OCI-LY7 (cell line): ENCODE measurements at regions not wholly inside any gene's neighbourhood (a gene's known extent, or its start where the extent isn't known, plus 50 kb on each side); places are given as distances from the start of the nearest gene placed in this dataset.
A peak's percentile ranks its signal among the peaks of the same experiment; 100 is the strongest.
"Not testable (repeated sequence)": the region's sequence is repeated elsewhere in the genome, so short reads cannot be mapped to it uniquely, and the experiment has no call there.

Experiments
- BruUV-seq: library from RNA; stranded (reverse); fragments of 400-500 nt; replicated peaks from 2 replicates; lab custom pipeline; 2021; lab: Mats Ljungman, UMichigan
- CTCF ChIA-PET: fragments of 300-600 bp; sonication (Branson Sonifier 250); formaldehyde crosslinking; loops from one replicate; lab custom pipeline; 2022; ENCODE audit warnings: antibody characterized with exemption; ENCODE audit not compliant: unreplicated experiment; lab: Charles Lee
- POLR2A ChIA-PET: fragments of 300-600 bp; sonication (Branson Sonifier 250); formaldehyde crosslinking; loops from one replicate; lab custom pipeline; 2022; ENCODE audit warnings: antibody characterized with exemption; lab: Charles Lee
- DNase-seq: peaks from one replicate; pipeline ENCODE4 v3.0.0-alpha.2; 2015; ENCODE audit warnings: low spot score
- H2AFZ ChIP-seq: fragments of 200-600 bp; sonication (generic), shearing (Covaris generic); 2 replicates; pipeline ENCODE4 v1.6.1; 2014; ENCODE audit warnings: mild to moderate bottlenecking, antibody characterized with exemption, low read length, moderate library complexity
- H3K27ac ChIP-seq: fragments of 200-600 bp; sonication (generic); 2 replicates; pipeline ENCODE4 v1.5.1; 2014; ENCODE audit warnings: mixed run types, low read depth, mild to moderate bottlenecking, moderate library complexity, low read length, inconsistent platforms; ENCODE audit not compliant: poor library complexity, severe bottlenecking
- H3K36me3 ChIP-seq: fragments of 200-600 bp; sonication (generic); 2 replicates; pipeline ENCODE4 v1.6.1; 2014; ENCODE audit warnings: mild to moderate bottlenecking, antibody characterized with exemption, low read length, moderate library complexity, mixed read lengths; ENCODE audit not compliant: insufficient read depth
- H3K4me1 ChIP-seq: fragments of 200-600 bp; sonication (generic); 2 replicates; pipeline ENCODE4 v1.5.1; 2014; ENCODE audit warnings: mild to moderate bottlenecking, low read length; ENCODE audit not compliant: insufficient read depth, poor library complexity, severe bottlenecking
- H3K4me2 ChIP-seq: fragments of 200-600 bp; sonication (generic); 2 replicates; pipeline ENCODE4 v1.6.1; 2014; ENCODE audit warnings: mild to moderate bottlenecking, low read length
- H3K4me3 ChIP-seq: fragments of 200-600 bp; sonication (generic); 2 replicates; pipeline ENCODE4 v1.5.1; 2014; ENCODE audit warnings: mild to moderate bottlenecking, low read depth, low read length; ENCODE audit not compliant: poor library complexity, severe bottlenecking
- H3K79me2 ChIP-seq: fragments of 200-600 bp; sonication (generic); 2 replicates; pipeline ENCODE4 v1.6.1; 2016; ENCODE audit warnings: low read depth, mild to moderate bottlenecking, low read length, moderate library complexity, mixed read lengths; ENCODE audit not compliant: insufficient read depth
- H3K9me2 ChIP-seq: fragments of 200-600 bp; sonication (generic); 2 replicates; pipeline ENCODE4 v1.6.1; 2016; ENCODE audit warnings: mild to moderate bottlenecking, low read length, mixed read lengths; ENCODE audit not compliant: insufficient read depth
- H3K9me3 ChIP-seq: fragments of 200-600 bp; sonication (generic); 2 replicates; pipeline ENCODE4 v1.6.1; 2014; ENCODE audit warnings: mild to moderate bottlenecking, mixed run types, low read length, mixed read lengths
- H4K20me1 ChIP-seq: fragments of 200-600 bp; sonication (generic); 2 replicates; pipeline ENCODE4 v1.6.1; 2014; ENCODE audit warnings: mild to moderate bottlenecking, antibody characterized with exemption, low read length, moderate library complexity, mixed read lengths; ENCODE audit not compliant: insufficient read depth
- CTCF ChIP-seq: fragments of 200-600 bp; sonication (generic); conservative IDR thresholded peaks from 2 replicates; pipeline ENCODE4 v1.5.1; 2014; ENCODE audit warnings: mild to moderate bottlenecking, antibody characterized with exemption, low read length, moderate library complexity, mixed read lengths
- EZH2phosphoT487 ChIP-seq: fragments of 200-600 bp; sonication (generic); IDR thresholded peaks from 2 replicates; pipeline ENCODE4 v1.6.1; 2018; ENCODE audit warnings: low read depth, borderline replicate concordance, mild to moderate bottlenecking, mixed run types, antibody characterized with exemption, low read length, moderate library complexity, mixed read lengths
- intact Hi-C: fragments of 100-400 bp; cut with micrococcal nuclease; formaldehyde crosslinking; loops from one replicate; pipeline ENCODE4 v1.10.0; 2022; ENCODE audit not compliant: unreplicated experiment
- small RNA-seq: library from RNA; depleted of rRNA; stranded (forward); fragments of <200 nt; gene quantifications from one replicate; pipeline ENCODE3, GENCODE V24; 2014

DNA sequence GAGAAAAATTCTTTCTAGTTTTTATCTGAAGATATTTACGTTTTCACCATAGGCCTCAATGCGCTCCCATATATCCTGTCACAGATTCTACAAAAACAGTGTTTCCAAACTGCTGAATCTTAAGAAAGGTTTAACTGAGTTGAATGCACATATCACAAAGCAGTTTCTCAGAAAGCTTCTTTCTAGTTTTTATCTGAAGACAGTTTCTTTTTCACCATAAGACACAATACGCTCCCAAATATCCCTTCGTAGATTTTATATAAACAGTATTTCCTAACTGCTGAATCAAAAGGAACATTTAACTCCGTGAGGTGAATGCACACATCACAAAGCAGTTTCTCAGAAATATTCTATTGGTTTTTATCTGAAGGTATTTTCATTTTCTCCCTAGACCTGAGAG is 385.5 kb downstream of the ALG10 start:
- H3K27ac ChIP-seq, result no peak overlapping the region
- BruUV-seq, result no TSS peak
- POLR2A ChIA-PET, result no interaction called here

GRCh38 chr12:34431509-34431908 is 409.2 kb downstream of the ALG10 start:
- H3K4me2 ChIP-seq, H2AFZ ChIP-seq, BruUV-seq, DNase-seq, H3K9me3 ChIP-seq, H3K79me2 ChIP-seq, POLR2A ChIA-PET, CTCF ChIA-PET, H4K20me1 ChIP-seq, H3K36me3 ChIP-seq, H3K27ac ChIP-seq, H3K4me1 ChIP-seq, H3K9me2 ChIP-seq, intact Hi-C loops, H3K4me3 ChIP-seq: not testable (repeated sequence)

More for the DNA sequence above, 385.5 kb downstream of the ALG10 start:
- no peak for DNase-seq
- intact Hi-C loops, result no loop called here
- Histone ChIP-seq H3K79me2 (no peaks in the 10 kb centered on the region), H3K36me3 (no peaks in the 10 kb centered on the region), H3K9me2 (no peaks in the 10 kb centered on the region), H3K4me3 (no peak overlapping the region), H2AFZ (no peak overlapping the region), H3K4me1 (no peaks in the 10 kb centered on the region), H3K4me2 (no peak overlapping the region), H3K9me3 (peaks cover 30% of the 10 kb centered on the region), H4K20me1 (no peaks in the 10 kb centered on the region)
- no peak for TF ChIP-seq EZH2phosphoT487
- TF ChIP-seq CTCF, result no peak
- CTCF ChIA-PET, result no interaction called here

Small RNA genes in the stretch of these regions (small RNA-seq; reads per million reads assigned to genes)
- 3.1 reads per million, percentile 86 among the genes with 10 or more reads in this experiment for gene RNA5SP357
